AG09319 (cell line): ENCODE measurements at regions not wholly inside any gene's neighbourhood (a gene's known extent, or its start where the extent isn't known, plus 50 kb on each side); places are given as distances from the start of the nearest gene placed in this dataset.

Source experiments
- DNase-seq: peaks from one replicate; pipeline ENCODE4 v3.0.0-alpha.2; 2010; ENCODE audit warnings: low read depth; ENCODE audit errors: extremely low read depth
- TF ChIP-seq, protein P1 (sequence below): IDR thresholded peaks from 2 replicates; pipeline ENCODE4 v1.5.1; 2011; ENCODE audit warnings: low read depth, mild to moderate bottlenecking, inconsistent platforms, low read length, moderate library complexity

DNA sequence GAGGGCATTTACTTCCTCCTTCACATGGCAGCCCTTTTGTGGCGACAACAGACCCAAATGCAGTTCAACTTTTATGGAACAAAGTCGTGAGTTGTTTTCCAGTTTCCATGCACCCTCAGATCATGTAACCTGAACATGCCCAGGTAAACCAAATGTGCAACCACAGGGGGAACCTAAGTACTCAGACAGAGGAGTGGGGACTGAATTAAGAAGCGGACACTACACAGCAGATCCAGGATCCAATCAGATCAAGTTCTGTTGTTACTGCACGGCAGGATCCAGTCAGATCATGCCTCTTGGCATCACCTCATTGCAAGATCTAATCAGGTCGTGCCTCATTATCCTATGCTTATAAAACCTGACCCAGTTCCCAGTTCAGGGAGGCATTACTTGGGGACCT, 115.7 kb downstream of the MATN1 start:
- DNase-seq, result no peak
- TF ChIP-seq, protein P1, sequence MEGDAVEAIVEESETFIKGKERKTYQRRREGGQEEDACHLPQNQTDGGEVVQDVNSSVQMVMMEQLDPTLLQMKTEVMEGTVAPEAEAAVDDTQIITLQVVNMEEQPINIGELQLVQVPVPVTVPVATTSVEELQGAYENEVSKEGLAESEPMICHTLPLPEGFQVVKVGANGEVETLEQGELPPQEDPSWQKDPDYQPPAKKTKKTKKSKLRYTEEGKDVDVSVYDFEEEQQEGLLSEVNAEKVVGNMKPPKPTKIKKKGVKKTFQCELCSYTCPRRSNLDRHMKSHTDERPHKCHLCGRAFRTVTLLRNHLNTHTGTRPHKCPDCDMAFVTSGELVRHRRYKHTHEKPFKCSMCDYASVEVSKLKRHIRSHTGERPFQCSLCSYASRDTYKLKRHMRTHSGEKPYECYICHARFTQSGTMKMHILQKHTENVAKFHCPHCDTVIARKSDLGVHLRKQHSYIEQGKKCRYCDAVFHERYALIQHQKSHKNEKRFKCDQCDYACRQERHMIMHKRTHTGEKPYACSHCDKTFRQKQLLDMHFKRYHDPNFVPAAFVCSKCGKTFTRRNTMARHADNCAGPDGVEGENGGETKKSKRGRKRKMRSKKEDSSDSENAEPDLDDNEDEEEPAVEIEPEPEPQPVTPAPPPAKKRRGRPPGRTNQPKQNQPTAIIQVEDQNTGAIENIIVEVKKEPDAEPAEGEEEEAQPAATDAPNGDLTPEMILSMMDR, result no peak

DNA sequence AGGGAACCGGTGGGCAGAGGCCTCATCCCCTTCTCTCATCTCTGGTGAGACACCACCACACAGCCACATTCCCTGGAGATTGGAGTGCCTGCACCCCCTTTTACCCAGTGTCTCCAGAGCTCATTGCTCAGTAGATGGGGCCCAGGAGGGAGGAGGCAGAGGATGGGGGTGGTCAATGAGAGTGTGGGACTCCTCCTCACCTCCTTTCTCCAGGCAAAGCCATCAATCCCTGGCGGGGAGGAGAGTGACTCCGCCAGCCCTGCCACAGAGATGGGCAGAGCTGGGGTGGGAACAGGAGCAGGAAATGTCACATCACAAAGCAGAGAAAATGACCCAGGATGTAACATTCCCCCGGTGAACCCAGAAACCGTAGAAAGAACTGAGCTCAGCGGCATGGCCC, 117.2 kb downstream of the MATN1 start:
- DNase-seq, result no peak
- TF ChIP-seq, protein P1, result no peak

DNA sequence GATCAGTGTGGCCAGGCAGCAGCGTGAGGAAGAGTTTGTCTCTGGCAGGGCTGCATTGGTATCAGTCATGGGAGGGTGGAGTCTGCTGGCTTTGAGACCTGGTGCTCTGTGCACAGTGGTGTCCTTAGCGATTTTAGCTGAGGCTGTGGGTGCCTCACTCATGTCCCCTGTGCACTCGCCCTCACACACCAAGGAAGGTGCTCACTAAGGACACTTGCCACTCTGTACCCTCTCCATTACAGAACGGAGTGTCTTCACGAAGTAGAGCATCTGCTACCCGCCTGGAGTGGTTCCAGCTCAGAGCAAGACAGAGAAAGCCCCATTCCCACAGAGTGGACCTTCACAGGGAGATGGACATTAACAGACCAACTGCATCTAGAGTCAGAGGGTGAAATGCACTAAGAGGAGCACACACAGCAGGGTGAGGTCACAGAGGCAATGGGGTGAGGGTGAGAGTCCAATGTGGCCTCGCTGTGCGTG, 117.9 kb downstream of the MATN1 start:
- TF ChIP-seq, protein P1, result no peak
- no peak for DNase-seq

DNA sequence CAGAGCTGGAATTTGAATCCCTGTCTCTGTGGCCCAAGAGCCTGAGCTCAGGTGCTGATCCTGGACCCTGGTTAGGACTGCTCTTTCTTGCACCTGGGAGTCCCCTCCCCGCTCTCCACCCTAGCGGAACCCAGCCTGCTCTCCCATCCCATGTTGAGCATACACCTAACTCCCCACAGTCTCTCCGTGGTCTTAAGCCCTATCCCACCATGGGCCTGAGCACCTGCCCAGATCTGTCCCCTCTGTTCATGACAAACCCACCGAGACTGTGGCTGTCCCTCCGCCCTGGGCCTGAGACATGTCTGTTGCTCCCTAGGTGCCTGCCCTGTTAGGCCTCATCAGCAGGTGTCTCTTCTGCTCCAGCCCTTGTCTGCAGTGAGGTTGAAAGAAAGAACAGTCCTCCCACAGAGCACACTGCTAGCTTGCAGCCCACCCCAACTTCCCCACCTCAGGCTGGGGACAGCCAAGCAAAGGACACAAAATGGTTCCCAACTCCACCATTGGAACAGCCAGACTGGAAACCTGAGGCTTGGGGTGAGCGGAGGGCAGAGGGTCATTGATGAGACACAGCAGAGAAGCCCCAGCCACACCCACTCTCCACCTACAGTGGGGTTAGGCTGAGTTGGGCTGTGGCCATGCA, 118.5 kb downstream of the MATN1 start:
- TF ChIP-seq, protein P1, result no peak

DNA sequence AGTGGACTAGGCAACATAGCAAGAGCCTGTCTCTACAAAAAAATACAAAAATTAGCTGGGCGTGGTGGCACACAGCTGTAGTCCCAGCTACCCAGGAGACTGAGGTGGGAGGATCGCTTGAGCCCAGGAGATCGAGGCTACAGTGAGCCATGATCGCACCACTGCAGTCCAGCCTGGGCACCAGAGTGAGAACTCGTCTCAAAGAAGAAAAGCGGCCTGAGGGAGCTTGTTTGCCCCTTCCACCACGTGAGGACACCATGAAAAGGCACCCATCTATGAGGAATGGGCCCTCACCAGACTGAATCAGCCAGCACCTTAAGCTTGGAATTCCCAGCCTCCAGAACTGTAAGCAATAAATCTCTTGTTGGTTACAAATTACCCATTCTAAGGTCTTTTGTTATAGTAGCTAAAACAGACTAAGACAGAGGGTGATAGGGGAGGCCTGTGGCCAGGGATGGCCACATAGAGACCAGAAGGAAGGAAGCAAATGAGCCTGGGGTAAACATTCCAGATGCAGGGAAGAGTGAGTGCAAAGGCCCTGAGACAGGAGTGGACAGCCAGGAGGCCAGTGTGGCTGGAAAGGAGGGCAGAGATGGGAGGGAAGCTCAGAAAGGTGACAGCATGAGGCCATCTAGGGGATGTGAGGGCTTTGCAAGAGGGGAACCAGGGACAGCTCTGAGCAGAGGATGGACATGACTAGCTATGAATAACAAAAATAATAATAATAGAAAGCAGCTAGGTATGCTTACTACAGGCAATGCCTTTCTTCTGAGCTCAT, 120.1 kb downstream of the MATN1 start:
- TF ChIP-seq, protein P1, result no peak
- no peak for DNase-seq

More for the DNA sequence above, 118.5 kb downstream of the MATN1 start:
- DNase-seq, result no peak

DNA sequence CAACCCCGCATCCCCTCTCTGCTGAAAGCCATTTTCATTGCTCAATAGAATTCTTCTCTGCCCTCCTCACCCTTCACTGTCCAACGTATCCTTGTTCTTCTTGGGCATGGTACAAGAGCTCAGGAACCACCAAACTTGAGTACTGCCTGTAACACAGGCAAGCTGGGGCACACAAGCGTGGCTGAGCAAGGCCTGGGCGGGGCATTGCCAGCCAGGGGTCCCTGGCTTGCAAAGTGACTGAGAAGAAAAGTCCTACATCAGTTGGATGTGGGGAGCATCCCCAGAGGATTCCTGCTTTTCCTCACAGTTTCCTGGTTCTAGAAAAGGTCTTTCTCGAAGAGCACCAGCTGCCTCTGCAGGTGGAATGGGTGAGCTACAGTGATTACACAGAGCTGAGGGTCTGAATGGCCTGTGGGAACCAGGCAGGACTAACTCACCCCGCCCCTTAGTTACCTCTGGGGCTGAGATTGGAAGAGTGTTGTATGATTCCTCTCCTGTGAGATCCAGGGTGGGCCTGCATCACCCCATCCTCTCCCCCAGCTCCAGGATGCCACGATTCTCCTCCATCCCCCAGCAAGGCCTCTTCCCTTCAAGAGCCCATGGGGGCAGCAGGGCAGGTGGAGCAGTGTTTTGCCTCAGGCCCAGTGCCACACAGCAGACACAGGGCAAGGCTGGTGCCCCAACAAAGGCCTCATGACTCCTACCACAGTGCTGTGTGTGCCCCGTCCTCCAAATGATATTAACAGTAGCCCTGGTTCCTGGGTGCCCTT, 121.9 kb downstream of the MATN1 start:
- DNase-seq, result no peak
- TF ChIP-seq, protein P1, result peak; percentile 8
